ENCODE measurements at regions not wholly inside any gene's neighbourhood (a gene's known extent, or its start where the extent isn't known, plus 50 kb on each side); places are given as distances from the start of the nearest gene placed in this dataset.

DNA sequence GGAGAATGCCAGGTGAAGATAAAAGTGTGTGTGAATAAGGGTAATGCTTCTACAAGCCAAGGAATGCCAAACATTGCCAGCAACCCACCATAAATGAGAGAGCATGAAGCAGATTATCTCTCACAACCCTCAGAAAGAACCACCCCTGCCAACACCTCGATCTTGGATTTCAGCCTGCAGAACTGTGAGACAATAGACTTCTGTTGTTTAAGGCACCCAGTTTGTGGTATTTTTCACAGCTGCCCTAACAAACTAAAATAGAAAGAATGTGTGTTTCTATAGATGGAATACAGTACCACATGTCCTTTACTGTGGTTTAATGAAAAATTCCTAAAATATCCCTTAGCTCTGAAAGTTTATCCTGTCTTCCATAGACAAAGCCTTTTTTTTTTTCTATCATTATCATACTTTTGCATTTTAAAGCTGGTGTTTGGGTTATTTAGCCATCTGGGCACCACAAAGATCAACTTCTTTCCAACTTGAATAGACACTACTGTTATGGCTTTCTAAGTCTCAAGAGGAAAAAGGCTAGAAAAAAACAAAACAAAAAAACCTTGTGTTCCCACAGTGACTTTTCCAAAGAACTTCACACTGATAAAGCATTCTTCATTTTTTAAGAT is 505.6 kb downstream of the KCTD12 start:
- TF ChIP-seq, protein P1, sequence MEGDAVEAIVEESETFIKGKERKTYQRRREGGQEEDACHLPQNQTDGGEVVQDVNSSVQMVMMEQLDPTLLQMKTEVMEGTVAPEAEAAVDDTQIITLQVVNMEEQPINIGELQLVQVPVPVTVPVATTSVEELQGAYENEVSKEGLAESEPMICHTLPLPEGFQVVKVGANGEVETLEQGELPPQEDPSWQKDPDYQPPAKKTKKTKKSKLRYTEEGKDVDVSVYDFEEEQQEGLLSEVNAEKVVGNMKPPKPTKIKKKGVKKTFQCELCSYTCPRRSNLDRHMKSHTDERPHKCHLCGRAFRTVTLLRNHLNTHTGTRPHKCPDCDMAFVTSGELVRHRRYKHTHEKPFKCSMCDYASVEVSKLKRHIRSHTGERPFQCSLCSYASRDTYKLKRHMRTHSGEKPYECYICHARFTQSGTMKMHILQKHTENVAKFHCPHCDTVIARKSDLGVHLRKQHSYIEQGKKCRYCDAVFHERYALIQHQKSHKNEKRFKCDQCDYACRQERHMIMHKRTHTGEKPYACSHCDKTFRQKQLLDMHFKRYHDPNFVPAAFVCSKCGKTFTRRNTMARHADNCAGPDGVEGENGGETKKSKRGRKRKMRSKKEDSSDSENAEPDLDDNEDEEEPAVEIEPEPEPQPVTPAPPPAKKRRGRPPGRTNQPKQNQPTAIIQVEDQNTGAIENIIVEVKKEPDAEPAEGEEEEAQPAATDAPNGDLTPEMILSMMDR (IDR thresholded peaks at IDR 0.05), result no peak
- TF ChIP-seq POLR2A (IDR thresholded peaks at IDR 0.05), result no peak
